SK-MEL-5 (cell line): ENCODE measurements at regions not wholly inside any gene's neighbourhood (a gene's known extent, or its start where the extent isn't known, plus 50 kb on each side); places are given as distances from the start of the nearest gene placed in this dataset.
A peak's percentile ranks its signal among the peaks of the same experiment; 100 is the strongest.
"Not testable (repeated sequence)": the region's sequence is repeated elsewhere in the genome, so short reads cannot be mapped to it uniquely, and the experiment has no call there.

Experiments
- DNase-seq: peaks from one replicate; pipeline ENCODE4 v3.0.0-alpha.2; 2016; ENCODE audit warnings: low read depth, low spot score
- in situ Hi-C: cut with HindIII; loops from 2 replicates; pipeline ENCODE4 v1.10.0; 2016; ENCODE audit warnings: low sequenced_read_pairs, high pct_unique_total_duplicates, low pct_unique_long_range_greater_than_20kb

GRCh38 chr6:84976526-84977362, 212.3 kb upstream of the TBX18 start:
- no peak for DNase-seq
- in situ Hi-C loops, result no loop called here

- in situ Hi-C loops, result no loop called here
- no peak for DNase-seq
Observed at GRCh38 chr6:84975316-84975715, 210.9 kb upstream of the TBX18 start.

- DNase-seq, result no peak
- in situ Hi-C loops, result no loop called here
Observed at GRCh38 chr6:84973606-84974005, 209.2 kb upstream of the TBX18 start.

DNA sequence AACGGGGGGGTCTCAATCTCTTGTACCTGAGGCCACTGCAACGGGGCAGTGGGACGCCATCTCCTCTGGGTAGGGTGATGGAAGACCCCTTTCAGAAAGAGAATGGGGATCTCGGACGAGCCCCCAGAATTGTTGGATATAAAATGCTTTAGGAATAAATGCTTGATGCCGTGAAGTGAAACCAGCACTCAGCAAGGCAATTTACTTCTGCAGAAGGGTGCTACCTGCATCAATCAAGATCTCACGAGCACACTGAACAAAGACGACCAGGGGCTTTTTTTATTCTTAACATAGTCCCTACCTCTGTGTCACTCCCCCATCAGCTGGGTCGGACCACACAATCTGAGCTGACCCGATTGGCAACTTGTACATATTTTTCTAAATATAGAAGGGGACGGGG, 203.6 kb upstream of the TBX18 start:
- no peak for DNase-seq
- in situ Hi-C loops, result no loop called here

DNA sequence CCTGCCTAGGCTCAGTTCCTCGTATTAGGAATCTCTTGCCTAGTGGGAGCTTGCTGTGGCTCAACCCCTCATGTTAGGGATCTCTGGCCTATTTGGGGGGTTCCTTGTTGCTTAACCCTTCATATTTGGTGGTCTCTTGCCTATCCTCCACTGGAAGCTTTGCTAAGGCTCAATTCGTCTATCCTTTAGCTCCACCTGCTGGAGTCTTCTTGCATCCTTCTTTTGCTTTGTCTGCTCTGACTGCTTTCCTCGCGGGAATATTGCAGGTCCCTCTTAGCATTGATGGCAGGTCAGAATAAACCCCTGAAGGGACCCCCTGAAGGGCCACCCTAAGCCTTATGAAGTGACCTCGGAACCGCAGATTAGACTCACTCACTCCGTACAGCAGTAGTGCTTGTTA, 203.0 kb upstream of the TBX18 start:
- DNase-seq, result peak; percentile 71
- in situ Hi-C loops, result no loop called here

GRCh38 chr6:84953111-84953755, 188.8 kb upstream of the TBX18 start:
- no peak for DNase-seq
- in situ Hi-C loops, result no loop called here

DNA sequence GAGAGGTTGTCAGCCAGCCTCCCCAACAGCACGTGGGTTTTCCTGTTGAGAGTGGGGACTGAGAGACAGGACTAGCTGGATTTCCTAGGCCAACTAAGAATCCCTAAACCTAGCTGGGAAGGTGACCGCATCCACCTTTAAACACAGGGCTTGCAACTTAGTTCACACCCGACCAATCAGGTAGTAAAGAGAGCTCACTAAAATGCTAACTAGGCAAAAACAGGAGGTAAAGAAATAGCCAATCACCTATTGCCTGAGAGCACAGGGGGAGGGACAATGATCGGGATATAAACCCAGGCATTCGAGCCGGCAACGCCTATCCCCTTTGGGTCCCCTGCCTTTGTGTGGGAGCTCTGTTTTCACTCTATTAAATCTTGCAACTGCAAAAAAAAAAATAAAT, 180.5 kb upstream of the TBX18 start:
- in situ Hi-C loops, DNase-seq: not testable (repeated sequence)

- in situ Hi-C loops, result no loop called here
- no peak for DNase-seq
Observed at GRCh38 chr6:84943905-84944304, 179.5 kb upstream of the TBX18 start.

DNA sequence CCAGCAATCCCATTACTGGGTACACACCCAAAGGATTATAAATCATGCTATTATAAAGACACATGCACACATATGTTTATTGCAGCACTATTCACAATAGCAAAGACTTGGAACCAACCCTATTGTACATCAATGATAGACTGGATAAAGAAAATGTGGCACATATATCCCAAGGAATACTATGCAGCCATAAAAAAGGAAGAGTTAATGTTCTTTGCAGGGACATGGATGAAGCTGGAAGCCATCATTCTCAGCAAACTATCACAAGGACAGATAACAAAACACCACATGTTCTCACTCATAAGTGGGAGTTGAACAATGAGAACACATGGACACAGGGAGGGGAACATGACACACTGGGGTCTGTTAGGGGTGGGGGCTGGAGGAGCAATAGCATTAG, 177.2 kb upstream of the TBX18 start:
- in situ Hi-C loops, DNase-seq: not testable (repeated sequence)

DNA sequence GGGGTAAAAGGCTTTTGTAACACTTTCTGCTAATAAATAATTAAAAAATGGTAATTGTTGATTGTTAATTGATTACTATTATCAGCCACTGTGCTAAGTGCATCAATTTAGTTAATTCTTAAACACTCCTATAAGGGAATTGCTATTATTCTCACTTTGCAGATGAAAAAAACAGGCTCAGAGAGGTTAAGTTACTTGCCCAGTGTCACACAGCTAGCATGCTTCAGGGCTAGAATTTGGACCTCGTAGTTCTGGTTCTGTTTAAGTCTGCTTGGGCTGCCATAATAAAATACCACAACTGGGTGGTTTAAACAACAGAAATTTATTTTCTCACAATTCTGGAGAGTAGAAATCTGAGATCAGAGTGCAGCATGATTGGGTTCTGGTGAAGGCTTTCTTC, 164.8 kb upstream of the TBX18 start:
- in situ Hi-C loops, result no loop called here
- no peak for DNase-seq

GRCh38 chr6:84927551-84927950, 163.2 kb upstream of the TBX18 start:
- DNase-seq, result no peak
- in situ Hi-C loops, result no loop called here

- no peak for DNase-seq
Observed at GRCh38 chr6:84926189-84927155, 162.1 kb upstream of the TBX18 start.

DNA sequence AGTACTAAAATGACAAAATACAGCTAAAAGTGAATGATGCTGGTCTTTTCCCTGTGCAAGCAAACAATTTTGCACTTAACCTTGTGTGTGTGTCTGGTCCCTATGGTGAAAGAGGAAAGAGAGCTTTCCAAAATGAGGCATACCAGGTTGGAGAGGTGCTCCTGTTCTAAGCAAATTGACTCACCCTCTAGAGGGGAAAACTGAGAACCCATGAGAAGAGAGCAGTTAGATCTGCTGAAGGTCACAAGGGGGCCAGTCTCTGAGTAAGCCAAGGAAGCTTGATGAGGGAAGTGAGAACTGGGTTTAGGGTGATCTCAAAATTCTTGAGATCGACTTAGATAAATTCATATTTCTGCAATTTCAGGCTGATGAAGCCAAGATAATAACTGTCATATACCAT, 157.5 kb upstream of the TBX18 start:
- DNase-seq, result peak; percentile 11
- in situ Hi-C loops, result no loop called here

More at GRCh38 chr6:84926189-84927155, 162.1 kb upstream of the TBX18 start:
- in situ Hi-C loops, result no loop called here

DNA sequence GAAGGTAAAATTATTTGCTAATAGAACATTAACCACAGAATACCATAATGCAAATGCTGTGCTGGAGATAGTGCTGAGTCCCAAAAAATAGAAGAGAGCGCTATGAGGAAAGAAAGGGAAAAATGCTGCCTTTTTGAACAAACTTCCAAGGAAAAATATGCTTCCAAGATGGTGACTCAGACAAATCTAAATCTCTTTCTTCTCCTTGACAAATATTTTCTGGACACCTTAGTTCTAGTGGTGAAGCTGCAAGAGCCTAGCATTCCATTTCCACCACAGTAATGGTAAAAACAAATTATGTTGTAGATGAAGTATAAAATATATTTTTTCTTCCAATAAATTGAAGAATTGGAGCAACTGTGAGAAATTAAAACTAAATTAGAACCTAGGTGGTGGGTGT, 155.6 kb upstream of the TBX18 start:
- in situ Hi-C loops, result no loop called here

DNA sequence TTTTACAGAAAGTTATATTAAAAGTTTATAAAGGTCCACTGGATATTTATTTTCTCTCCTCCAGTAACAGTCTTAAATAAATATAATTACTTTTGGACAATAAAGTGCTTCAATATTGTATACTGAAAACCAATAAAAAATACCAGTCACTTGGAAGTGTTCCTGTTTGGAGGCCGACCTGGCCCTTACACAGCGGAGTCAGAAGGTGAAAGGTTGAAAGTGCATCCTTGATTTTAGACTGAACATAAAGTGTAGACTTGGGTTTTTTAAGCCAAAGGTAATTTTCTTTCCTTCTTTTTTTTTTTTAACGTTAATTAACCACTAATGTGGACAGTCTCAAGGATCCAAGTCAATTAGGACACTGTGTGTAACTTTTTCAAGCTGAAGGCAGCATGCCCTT, 152.3 kb upstream of the TBX18 start:
- DNase-seq, result no peak
- in situ Hi-C loops, result no loop called here

More for the DNA sequence above, 155.6 kb upstream of the TBX18 start:
- DNase-seq, result no peak

- DNase-seq, result no peak
- in situ Hi-C loops, result no loop called here
Observed at GRCh38 chr6:84912472-84913322, 148.3 kb upstream of the TBX18 start.

- in situ Hi-C loops, result no loop called here
- no peak for DNase-seq
Observed at GRCh38 chr6:84910906-84911607, 146.7 kb upstream of the TBX18 start.
